K562 (cell line): ENCODE measurements at regions not wholly inside any gene's neighbourhood (a gene's known extent, or its start where the extent isn't known, plus 50 kb on each side); places are given as distances from the start of the nearest gene placed in this dataset.

ENCODE experiments used
- EP300 ChIP-seq: IDR thresholded peaks from 2 replicates; pipeline ENCODE4 v1.6.1; 2012; ENCODE audit warnings: low read length, improper control_type of control experiment
- SMARCE1 ChIP-seq: fragments of 450-650 bp; IDR thresholded peaks from 2 replicates; pipeline ENCODE4 v1.7.1; 2016; ENCODE audit warnings: mild to moderate bottlenecking
- ZFX ChIP-seq: sonication (generic); formaldehyde crosslinking; IDR thresholded peaks from 2 replicates; pipeline ENCODE4 v1.8.0; 2022; ENCODE audit warnings: mild to moderate bottlenecking, missing genetic modification reagents, moderate library complexity

- TF ChIP-seq SMARCE1: no peak
- TF ChIP-seq ZFX (CRISPR knock-in tag): no peak
- no peak for TF ChIP-seq EP300
Measured at GRCh38 chr19:34044021-34044420, 128.3 kb upstream of the LSM14A start.
